Ectodermal cell (in vitro differentiated cells): ENCODE measurements at regions not wholly inside any gene's neighbourhood (a gene's known extent, or its start where the extent isn't known, plus 50 kb on each side); places are given as distances from the start of the nearest gene placed in this dataset.

Source experiments
- H3K27ac ChIP-seq: 2 replicates; pipeline ENCODE4 v1.7.0; 2013; ENCODE audit warnings: mild to moderate bottlenecking, low read depth, low read length; ENCODE audit not compliant: insufficient read depth, poor library complexity, severe bottlenecking
- H3K27me3 ChIP-seq: 2 replicates; pipeline ENCODE4 v1.7.0; 2013; ENCODE audit warnings: mild to moderate bottlenecking, low read length; ENCODE audit not compliant: insufficient read depth, control insufficient read depth, poor library complexity, severe bottlenecking
- H3K36me3 ChIP-seq: one replicate; pipeline ENCODE4 v1.7.0; 2013; ENCODE audit warnings: low read length; ENCODE audit not compliant: control insufficient read depth, insufficient read depth
- H3K4me1 ChIP-seq: one replicate; pipeline ENCODE4 v1.7.0; 2013; ENCODE audit warnings: low read length; ENCODE audit not compliant: control insufficient read depth, insufficient read depth
- H3K4me3 ChIP-seq: 2 replicates; pipeline ENCODE4 v1.7.0; 2013; ENCODE audit warnings: low read depth, low read length, control low read depth; ENCODE audit not compliant: insufficient read depth
- H3K9me3 ChIP-seq: 2 replicates; pipeline ENCODE4 v1.7.0; 2013; ENCODE audit warnings: mild to moderate bottlenecking, low read length, moderate library complexity; ENCODE audit not compliant: control insufficient read depth
- WGBS, 2 experiments: methylation state at CpG; one replicate each; pipeline ENCODE4 v1.1.7; 2013; ENCODE audit warnings: missing lambda C conversion rate in 2 of 2; 5-methylcytosine and 5-hydroxymethylcytosine counted together

DNA sequence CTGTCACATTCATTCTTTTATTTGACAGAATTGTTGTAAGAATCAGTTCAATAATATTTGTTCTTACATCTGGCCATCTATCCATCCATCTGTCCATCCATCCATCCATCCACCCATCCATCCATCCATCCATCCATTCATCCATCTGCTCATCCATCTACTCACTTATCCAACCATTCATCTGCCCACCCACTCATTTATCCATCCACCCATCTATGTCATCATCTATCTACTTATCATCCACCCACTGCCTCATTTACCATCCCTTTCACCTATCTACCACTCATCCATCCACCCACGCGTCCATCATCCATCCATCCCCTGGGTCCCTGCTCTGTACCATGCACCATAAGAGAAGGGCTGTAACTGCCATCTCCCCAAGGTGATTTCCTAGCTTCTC, 134.1 kb downstream of the FOXD2 start:
- no peaks in the 10 kb centered on the region for H3K36me3 ChIP-seq
- H3K9me3 ChIP-seq, result no peaks in the 10 kb centered on the region
- peaks cover 15% of the 10 kb centered on the region for H3K4me1 ChIP-seq
- H3K27me3 ChIP-seq, result peaks cover 9% of the 10 kb centered on the region
- H3K4me3 ChIP-seq, result no peak overlapping the region
- H3K27ac ChIP-seq, result no peak overlapping the region
- 96 to 97% methylated on average over 2 of the region's 2 CpGs for WGBS, 2 experiments

DNA sequence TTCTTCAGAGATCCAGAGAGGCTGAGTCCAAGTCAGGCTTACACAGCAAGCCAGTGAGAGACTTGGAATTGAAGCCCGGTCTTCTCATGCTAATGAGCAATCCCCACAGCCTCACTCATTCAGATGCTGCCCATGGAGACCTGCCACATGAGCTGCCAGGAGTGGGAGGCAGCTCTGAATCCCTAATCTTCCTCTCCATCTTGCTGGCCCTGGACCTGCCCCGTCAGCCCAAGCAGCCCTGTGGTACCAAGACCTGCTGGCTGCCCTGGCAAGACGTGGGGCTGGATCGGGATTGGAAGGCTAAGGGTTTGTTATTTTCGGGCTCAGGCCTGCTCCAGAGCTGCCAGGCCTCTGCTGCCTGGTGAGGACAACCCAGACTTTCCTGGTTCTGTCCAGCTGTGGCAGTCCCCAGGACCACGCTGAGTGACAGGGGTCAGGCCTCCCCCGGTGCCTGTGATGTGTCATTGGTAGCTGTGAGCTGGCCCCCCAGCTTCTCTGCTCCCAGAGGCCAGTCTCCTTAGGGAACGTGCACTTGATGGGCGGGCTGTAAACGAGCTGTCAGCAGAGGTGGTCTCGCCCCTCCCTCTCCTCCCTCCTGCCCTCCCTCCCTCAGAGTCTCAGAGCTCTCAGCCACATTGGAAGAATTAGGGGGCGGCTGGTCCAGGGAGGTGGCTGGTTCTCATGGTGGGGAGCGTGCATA, 135.0 kb downstream of the FOXD2 start:
- no peak overlapping the region for H3K27ac ChIP-seq
- H3K4me1 ChIP-seq, result peaks cover 15% of the 10 kb centered on the region
- WGBS, 2 experiments, result 44 to 46% methylated on average over 13 of the region's 13 CpGs
- H3K27me3 ChIP-seq, result peaks cover 9% of the 10 kb centered on the region
- no peaks in the 10 kb centered on the region for H3K36me3 ChIP-seq
- H3K4me3 ChIP-seq, result no peak overlapping the region
- H3K9me3 ChIP-seq, result no peaks in the 10 kb centered on the region

DNA sequence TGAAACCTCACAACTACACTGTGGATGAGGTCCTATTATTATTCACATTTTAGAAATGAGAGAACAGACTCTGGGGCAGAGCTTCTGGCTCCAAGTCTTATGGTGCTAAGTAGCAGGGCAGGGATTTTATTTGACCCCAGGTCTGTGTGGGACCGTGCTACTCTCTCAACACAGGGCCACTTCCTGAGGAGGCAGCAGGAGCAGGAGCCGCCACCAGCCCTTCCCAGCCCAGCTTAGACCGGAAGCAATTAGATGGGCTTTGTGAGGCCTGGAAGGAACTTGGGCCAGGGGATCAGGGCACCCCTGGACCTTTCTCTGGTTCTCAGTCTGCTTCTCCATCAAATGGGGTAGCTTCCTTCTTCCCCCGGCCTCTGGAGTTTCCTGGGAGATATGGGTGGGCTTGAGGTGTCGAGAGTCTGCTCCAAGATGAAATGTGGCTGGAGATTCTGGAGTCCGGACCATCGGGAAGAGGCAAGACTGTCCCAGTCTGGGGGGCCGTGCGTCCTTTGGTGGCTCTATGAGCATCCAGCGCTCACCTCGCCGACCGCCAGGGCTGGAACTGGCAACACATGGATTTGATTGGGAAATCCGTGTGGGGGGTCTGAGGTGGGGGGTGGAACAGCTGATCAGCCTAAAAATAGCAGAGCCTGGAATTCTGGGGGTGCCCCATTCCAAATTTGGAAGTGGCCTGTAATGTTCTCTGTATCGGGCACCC, 136.8 kb downstream of the FOXD2 start:
- Histone ChIP-seq H3K36me3 (no peaks in the 10 kb centered on the region), H3K27ac (no peak overlapping the region), H3K4me3 (no peak overlapping the region), H3K9me3 (no peaks in the 10 kb centered on the region), H3K27me3 (peaks cover 9% of the 10 kb centered on the region), H3K4me1 (peaks cover 15% of the 10 kb centered on the region)
- 91 to 96% methylated on average over 15 of the region's 15 CpGs for WGBS, 2 experiments

DNA sequence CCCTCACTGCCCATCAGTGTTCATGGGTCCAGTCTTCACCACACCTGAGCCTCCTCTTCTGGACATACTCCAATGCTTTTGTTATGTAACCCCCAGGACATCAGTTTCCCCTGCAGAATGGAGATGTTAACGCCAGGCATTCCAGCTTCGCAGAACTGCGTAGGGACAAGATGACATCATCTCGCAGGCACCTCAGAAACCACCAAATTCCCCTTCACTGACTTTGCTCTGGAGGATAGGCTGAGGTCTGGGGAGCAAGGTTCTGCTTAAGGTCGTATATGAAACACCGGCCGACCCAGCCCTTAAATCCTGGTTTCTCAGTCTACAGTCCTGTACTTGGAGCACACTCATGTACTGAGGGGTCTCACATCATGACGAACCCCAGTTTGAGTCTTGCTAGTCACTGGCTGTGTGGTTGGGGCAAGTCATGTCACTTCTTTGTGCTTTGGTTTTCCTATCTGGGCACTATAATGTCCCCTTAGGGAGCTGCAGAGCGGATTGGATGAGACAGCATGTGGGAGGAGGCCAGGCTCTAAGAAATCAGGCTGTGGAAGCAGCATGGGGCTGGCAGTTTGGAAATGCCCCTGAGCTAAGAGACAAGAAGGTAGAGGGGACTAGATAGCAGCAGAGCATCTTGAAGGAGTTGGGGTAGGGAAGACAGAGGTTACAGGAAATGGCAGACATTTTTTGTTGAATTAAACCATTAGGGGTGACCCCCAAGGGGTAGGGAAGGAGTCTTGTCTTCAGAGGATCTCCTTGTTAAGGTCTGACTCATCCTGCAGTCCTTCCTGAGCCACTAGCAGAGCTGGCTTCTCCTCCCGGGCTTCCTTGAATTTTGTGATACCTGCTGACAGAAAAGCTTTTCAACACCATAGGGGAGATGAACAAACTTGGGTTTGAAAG, 138.3 kb downstream of the FOXD2 start:
- Histone ChIP-seq H3K27me3 (no peaks in the 10 kb centered on the region), H3K36me3 (no peaks in the 10 kb centered on the region), H3K9me3 (no peaks in the 10 kb centered on the region), H3K4me1 (peaks cover 15% of the 10 kb centered on the region), H3K27ac (no peak overlapping the region), H3K4me3 (no peak overlapping the region)
- 72 to 79% methylated on average over 10 of the region's 10 CpGs for WGBS, 2 experiments

DNA sequence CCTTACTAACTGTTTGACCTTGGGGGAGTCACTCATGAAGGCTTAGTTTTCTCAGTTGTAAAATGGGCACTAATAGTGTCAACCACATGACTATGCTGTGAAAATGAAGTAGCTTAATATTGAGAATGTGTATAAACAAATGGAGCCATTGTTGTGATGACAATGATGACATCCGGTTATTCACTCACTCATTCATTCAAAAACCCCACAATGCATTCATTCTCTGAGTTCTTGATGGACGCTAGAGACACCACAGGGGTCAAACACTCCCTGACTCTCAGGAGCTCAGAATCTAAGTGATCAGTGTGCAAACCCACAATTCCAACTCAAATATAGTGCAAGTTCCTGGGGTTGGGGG, 138.9 kb downstream of the FOXD2 start:
- WGBS, 2 experiments, result 54 to 61% methylated on average over 2 of the region's 2 CpGs
- H3K27ac ChIP-seq, result no peak overlapping the region
- H3K4me3 ChIP-seq, result no peak overlapping the region
- no peaks in the 10 kb centered on the region for H3K27me3 ChIP-seq
- no peaks in the 10 kb centered on the region for H3K9me3 ChIP-seq
- no peaks in the 10 kb centered on the region for H3K36me3 ChIP-seq
- peaks cover 15% of the 10 kb centered on the region for H3K4me1 ChIP-seq

DNA sequence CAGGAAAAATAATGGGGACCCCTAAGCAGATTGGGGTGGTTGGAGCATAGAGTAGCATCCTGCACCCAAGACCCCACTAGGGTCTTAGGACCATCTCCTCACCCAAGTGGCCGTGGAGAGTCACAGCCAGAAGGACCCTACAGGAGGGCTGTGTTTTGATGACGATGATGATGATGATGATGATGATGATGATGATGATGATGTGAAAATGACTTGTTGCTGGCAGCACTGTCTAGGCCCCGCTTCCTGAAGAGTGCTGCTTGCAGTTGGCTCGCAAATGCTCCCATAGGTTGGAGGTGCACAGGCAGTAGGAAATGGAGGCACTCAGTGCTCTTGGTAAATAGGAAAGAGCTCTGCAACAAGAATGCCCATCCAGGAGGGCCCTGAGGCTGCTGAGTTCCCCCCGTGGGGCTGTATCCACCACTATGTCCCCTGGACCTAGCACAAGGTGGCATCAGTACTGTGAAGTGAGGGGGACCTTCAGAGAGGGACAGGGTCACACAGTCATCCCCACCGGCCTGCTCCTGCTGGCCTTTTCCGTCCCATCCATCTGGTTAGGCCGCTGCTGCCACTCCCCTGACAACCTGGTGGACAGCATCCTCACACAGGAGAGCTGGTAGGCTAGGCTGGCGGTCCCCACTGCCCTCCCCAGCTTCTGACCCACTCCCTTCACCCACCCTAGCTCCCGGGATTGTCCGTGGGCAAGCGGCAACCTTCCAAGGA, 139.6 kb downstream of the FOXD2 start:
- no peak overlapping the region for H3K27ac ChIP-seq
- peaks cover 14% of the 10 kb centered on the region for H3K4me1 ChIP-seq
- 86% methylated on average over 12 of the region's 12 CpGs for WGBS, 2 experiments
- H3K4me3 ChIP-seq, result no peak overlapping the region
- no peaks in the 10 kb centered on the region for H3K27me3 ChIP-seq
- H3K36me3 ChIP-seq, result no peaks in the 10 kb centered on the region
- no peaks in the 10 kb centered on the region for H3K9me3 ChIP-seq

GRCh38 chr1:47578026-47578720, 140.3 kb downstream of the FOXD2 start:
- no peak overlapping the region for H3K27ac ChIP-seq
- WGBS, 2 experiments, result 70 to 71% methylated on average over 19 of the region's 19 CpGs
- no peaks in the 10 kb centered on the region for H3K27me3 ChIP-seq

DNA sequence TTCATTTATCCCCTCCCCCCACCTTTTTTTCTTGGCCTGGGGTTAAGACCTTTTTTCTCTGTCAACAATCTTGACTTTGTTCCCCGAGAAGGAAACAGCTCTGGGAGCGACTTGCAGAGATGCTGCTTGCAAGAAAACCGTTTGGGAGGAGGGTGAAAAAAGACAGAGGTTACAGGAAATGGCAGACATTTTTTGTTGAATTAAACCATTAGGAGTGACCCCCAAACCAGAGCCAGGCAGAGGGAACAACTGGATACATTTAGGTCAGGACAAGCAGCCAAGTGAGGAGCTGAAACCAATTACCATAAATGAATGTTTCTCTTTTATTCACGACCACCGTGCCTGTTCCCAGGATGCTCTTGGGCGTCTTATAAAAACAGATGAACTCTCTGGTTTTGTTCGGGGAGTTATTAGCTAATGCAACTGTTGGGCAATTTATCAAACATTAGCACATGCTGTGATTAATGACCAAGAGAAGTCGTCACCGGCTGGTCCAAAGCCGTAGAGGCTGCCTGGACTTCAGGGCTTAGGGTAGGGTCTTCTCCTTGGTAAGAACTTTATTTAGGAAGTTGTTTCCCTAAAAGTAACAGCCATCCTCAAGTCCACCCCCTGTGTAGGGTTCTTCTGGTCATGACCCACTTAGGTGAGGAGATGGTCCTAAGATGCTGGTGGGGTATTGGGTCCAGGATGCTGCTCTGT, 141.0 kb downstream of the FOXD2 start:
- peaks cover 4% of the 10 kb centered on the region for H3K4me1 ChIP-seq
- H3K27me3 ChIP-seq, result no peaks in the 10 kb centered on the region
- H3K27ac ChIP-seq, result no peak overlapping the region
- WGBS, 2 experiments, result 83 to 85% methylated on average over 10 of the region's 10 CpGs
- no peak overlapping the region for H3K4me3 ChIP-seq
- no peaks in the 10 kb centered on the region for H3K36me3 ChIP-seq
- no peaks in the 10 kb centered on the region for H3K9me3 ChIP-seq

More at GRCh38 chr1:47578026-47578720, 140.3 kb downstream of the FOXD2 start:
- Histone ChIP-seq H3K4me3 (no peak overlapping the region), H3K9me3 (no peaks in the 10 kb centered on the region), H3K4me1 (peaks cover 7% of the 10 kb centered on the region), H3K36me3 (no peaks in the 10 kb centered on the region)

- H3K9me3 ChIP-seq, result no peaks in the 10 kb centered on the region
- H3K4me1 ChIP-seq, result peaks cover 4% of the 10 kb centered on the region
- H3K27ac ChIP-seq, result no peak overlapping the region
- no peaks in the 10 kb centered on the region for H3K36me3 ChIP-seq
- H3K4me3 ChIP-seq, result no peak overlapping the region
- no peaks in the 10 kb centered on the region for H3K27me3 ChIP-seq
- 92 to 95% methylated on average over 2 of the region's 2 CpGs for WGBS, 2 experiments
These were observed 142.0 kb downstream of the FOXD2 start for GRCh38 chr1:47579809-47580208.
